ENCODE measurements at regions not wholly inside any gene's neighbourhood (a gene's known extent, or its start where the extent isn't known, plus 50 kb on each side); places are given as distances from the start of the nearest gene placed in this dataset.

DNA sequence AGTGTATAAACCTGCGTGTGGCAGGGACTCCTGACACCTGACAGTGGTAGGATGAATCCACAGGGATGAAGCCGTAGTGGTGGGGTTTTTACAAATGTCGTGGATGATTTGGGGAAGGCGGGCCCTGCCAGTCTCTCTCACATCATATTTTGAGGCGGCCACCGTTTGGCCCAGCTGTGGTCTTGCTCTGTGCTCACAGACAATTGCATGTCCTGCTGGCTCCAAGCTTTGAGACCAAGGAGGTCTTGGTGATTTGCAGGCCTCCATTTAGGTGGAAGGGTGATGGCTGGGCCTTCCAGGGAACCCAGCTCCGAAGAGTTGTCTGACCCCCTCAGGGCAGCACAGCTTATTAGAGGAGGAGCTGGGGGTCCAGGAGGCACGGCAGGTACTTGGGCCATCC lies 151.1 kb upstream of the SHH start:
- ATAC-seq (ENCODE audit: low read depth) (no peak), DNase-seq (no peak)
- TF ChIP-seq, protein P1, sequence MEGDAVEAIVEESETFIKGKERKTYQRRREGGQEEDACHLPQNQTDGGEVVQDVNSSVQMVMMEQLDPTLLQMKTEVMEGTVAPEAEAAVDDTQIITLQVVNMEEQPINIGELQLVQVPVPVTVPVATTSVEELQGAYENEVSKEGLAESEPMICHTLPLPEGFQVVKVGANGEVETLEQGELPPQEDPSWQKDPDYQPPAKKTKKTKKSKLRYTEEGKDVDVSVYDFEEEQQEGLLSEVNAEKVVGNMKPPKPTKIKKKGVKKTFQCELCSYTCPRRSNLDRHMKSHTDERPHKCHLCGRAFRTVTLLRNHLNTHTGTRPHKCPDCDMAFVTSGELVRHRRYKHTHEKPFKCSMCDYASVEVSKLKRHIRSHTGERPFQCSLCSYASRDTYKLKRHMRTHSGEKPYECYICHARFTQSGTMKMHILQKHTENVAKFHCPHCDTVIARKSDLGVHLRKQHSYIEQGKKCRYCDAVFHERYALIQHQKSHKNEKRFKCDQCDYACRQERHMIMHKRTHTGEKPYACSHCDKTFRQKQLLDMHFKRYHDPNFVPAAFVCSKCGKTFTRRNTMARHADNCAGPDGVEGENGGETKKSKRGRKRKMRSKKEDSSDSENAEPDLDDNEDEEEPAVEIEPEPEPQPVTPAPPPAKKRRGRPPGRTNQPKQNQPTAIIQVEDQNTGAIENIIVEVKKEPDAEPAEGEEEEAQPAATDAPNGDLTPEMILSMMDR (IDR thresholded peaks at IDR 0.05) = no peak
- no peak for TF ChIP-seq EZH2 (IDR thresholded peaks at IDR 0.05; ENCODE audit: borderline replicate concordance, insufficient read depth, low read depth, low read length, poor library complexity, severe bottlenecking)
- 97% methylated on average over 8 of the region's 8 CpGs for WGBS (ENCODE audit: insufficient coverage)
- no peaks in the 10 kb centered on the region for H3K4me1 Mint-ChIP-seq
- Histone ChIP-seq H3K4me1 (ENCODE audit: control insufficient read depth in 2 of 2, insufficient read depth in 2 of 2, low read length in 2 of 2) (no peaks in the 10 kb centered on the region), H3K9ac (ENCODE audit: low read length) (no peak overlapping the region), H2AFZ (ENCODE audit: insufficient read depth, low read depth, low read length, poor library complexity, severe bottlenecking) (no peak overlapping the region), H3K4me3 (ENCODE audit: control extremely low read depth in 1 of 5, extremely low read depth in 1 of 5, insufficient read depth in 1 of 5, low read depth in 2 of 5, low read length in 4 of 5) (no peak overlapping the region), H3K36me3 (replicated peaks in 1 of 2; ENCODE audit: control extremely low read depth in 1 of 2, control insufficient read depth in 1 of 2, extremely low read depth in 1 of 2, insufficient read depth in 2 of 2, low read length in 1 of 2) (no peaks in the 10 kb centered on the region), H3K27ac (ENCODE audit: low read length in 2 of 2) (no peak overlapping the region), H4K20me1 (ENCODE audit: control insufficient read depth, insufficient read depth, low read length, poor library complexity, severe bottlenecking) (no peaks in the 10 kb centered on the region), H3K79me2 (ENCODE audit: control insufficient read depth, insufficient read depth, low read length) (no peaks in the 10 kb centered on the region), H3K4me2 (replicated peaks; ENCODE audit: low read depth, low read length, poor library complexity, severe bottlenecking) (no peak overlapping the region), H3K27me3 (replicated peaks in 1 of 4; ENCODE audit: control extremely low read depth in 1 of 4, control insufficient read depth in 3 of 4, insufficient read depth in 4 of 4, low read length in 3 of 4) (no peaks in the 10 kb centered on the region), H3K9me3 (ENCODE audit: control extremely low read depth in 1 of 3, control insufficient read depth in 2 of 3, insufficient read depth in 1 of 3, low read length in 2 of 3) (peaks cover 0 to 12% (median 0%) of the 10 kb centered on the region in 3 donors)
- CTCF ChIA-PET = no interaction called here
- H3K27me3 Mint-ChIP-seq = peaks cover 4% of the 10 kb centered on the region
- H3K9me3 Mint-ChIP-seq (ENCODE audit: insufficient read depth) = no peaks in the 10 kb centered on the region
- H3K27ac Mint-ChIP-seq = no peak overlapping the region
- intact Hi-C loops (cut with micrococcal nuclease) = no loop called here
- POLR2A ChIA-PET = no interaction called here
- H3K4me3 Mint-ChIP-seq = no peak overlapping the region

DNA sequence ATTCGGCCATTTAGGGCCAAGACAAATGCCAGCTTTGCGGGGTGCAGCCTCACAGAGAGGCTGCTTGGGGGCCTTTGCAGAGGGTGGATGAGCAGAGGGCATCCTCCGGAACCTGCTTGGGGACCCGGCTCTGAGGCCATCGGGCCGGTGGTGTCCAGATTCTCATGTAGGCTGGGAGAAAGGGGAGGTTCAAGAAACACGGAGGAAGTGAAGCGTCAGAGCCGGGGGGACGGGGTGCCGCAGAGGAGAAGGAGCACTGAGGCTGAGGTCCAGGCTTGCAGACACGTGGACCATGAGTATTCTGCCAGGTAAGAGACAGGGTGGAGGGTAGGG lies 150.7 kb upstream of the SHH start:
- DNase-seq (no peak), ATAC-seq (ENCODE audit: low read depth) (no peak)
- H3K9ac ChIP-seq (ENCODE audit: low read length) = no peak overlapping the region
- ChIA-PET POLR2A (no interaction called here), CTCF (no interaction called here)
- H3K27ac ChIP-seq (ENCODE audit: low read length in 2 of 2) = no peak overlapping the region
- H2AFZ ChIP-seq (ENCODE audit: insufficient read depth, low read depth, low read length, poor library complexity, severe bottlenecking) = no peak overlapping the region
- no peaks in the 10 kb centered on the region for H3K79me2 ChIP-seq (ENCODE audit: control insufficient read depth, insufficient read depth, low read length)
- H3K27me3 Mint-ChIP-seq = peaks cover 4% of the 10 kb centered on the region
- no peak overlapping the region for H3K4me3 ChIP-seq (ENCODE audit: control extremely low read depth in 1 of 5, extremely low read depth in 1 of 5, insufficient read depth in 1 of 5, low read depth in 2 of 5, low read length in 4 of 5)
- TF ChIP-seq EZH2 (IDR thresholded peaks at IDR 0.05; ENCODE audit: borderline replicate concordance, insufficient read depth, low read depth, low read length, poor library complexity, severe bottlenecking) = no peak
- TF ChIP-seq, protein P1 (IDR thresholded peaks at IDR 0.05) = no peak
- no peaks in the 10 kb centered on the region for H3K4me1 ChIP-seq (ENCODE audit: control insufficient read depth in 2 of 2, insufficient read depth in 2 of 2, low read length in 2 of 2)
- H3K4me2 ChIP-seq (replicated peaks; ENCODE audit: low read depth, low read length, poor library complexity, severe bottlenecking) = no peak overlapping the region
- no peaks in the 10 kb centered on the region for H4K20me1 ChIP-seq (ENCODE audit: control insufficient read depth, insufficient read depth, low read length, poor library complexity, severe bottlenecking)
- no peak overlapping the region for H3K4me3 Mint-ChIP-seq
- H3K27ac Mint-ChIP-seq = no peak overlapping the region
- WGBS (ENCODE audit: insufficient coverage) = 92% methylated on average over 12 of the region's 12 CpGs
- H3K27me3 ChIP-seq (replicated peaks in 1 of 4; ENCODE audit: control extremely low read depth in 1 of 4, control insufficient read depth in 3 of 4, insufficient read depth in 4 of 4, low read length in 3 of 4) = no peaks in the 10 kb centered on the region
- intact Hi-C loops (cut with micrococcal nuclease) = no loop called here
- H3K9me3 ChIP-seq (ENCODE audit: control extremely low read depth in 1 of 3, control insufficient read depth in 2 of 3, insufficient read depth in 1 of 3, low read length in 2 of 3) = peaks cover 0 to 12% (median 0%) of the 10 kb centered on the region in 3 donors
- no peaks in the 10 kb centered on the region for H3K36me3 ChIP-seq (replicated peaks in 1 of 2; ENCODE audit: control extremely low read depth in 1 of 2, control insufficient read depth in 1 of 2, extremely low read depth in 1 of 2, insufficient read depth in 2 of 2, low read length in 1 of 2)
- no peaks in the 10 kb centered on the region for H3K9me3 Mint-ChIP-seq (ENCODE audit: insufficient read depth)
- no peaks in the 10 kb centered on the region for H3K4me1 Mint-ChIP-seq

Measured in B cell (primary cell).